NCI-H345 treated with DMSO at 0.1 percent for 48 hours (cell line): ENCODE measurements at regions not wholly inside any gene's neighbourhood (a gene's known extent, or its start where the extent isn't known, plus 50 kb on each side); places are given as distances from the start of the nearest gene placed in this dataset.

Experiments used
- DNase-seq: peaks from one replicate; lab custom pipeline; 2025; ENCODE audit not compliant: unreplicated experiment; lab: John Stamatoyannopoulos, UW

DNA sequence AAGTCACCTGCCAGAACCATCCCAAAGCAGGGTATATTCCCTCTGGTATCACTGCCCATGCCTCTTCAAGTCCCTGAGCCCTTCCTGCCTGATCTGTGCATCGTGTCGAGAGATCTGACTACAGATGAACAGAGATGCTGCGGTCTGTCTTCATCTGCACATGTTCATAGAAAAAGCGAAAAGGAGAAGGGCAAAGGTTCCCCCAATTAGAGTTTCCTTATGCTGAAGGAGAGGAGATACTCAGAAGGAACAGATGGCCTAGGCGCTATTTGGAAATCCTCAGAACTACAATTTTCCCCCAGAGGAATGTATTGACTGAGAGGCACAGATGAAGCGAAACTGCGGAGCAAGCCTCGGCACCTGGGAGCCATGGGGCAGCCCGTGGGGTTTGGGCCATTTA, 170.9 kb downstream of the SEC61B start:
- no peak for DNase-seq

DNA sequence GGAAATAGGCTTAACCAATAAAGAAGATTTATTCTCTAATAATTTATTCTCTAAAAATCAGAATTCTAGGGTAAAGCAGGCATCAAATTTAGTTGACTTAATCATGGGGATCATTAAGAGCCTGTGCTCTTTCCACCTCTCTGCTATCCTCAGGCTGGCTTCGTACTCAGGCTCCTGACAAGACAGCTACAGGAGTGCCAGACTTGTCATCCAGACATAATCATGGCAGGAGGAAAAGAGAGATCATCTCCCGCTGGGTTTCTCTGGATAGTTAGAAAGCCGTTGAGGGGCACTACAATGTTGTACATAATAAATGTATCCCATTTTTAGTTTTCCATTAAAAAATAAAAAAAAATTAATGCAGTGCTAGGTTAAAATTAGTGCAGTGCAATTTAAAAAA, 171.9 kb downstream of the SEC61B start:
- DNase-seq: no peak

DNA sequence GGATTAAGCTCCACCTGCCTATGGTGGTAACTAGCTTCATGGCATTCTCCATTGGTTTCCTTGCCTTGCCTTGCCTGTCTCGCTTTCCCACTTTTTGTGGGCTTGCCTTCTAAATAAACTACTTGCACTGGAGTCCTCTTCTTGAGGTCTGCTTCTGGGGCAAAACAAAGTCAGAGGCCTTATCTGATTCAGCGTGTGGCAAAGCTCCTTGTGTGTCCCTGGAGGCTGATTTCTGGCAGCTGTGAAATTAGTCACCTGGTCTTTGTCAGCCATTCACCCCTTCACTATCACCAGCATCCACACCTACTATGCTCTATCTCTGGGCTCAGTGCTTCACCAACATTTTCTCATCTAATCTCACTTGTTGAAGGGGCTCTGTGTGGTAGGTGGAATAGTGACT, 176.2 kb downstream of the SEC61B start:
- DNase-seq: no peak

DNA sequence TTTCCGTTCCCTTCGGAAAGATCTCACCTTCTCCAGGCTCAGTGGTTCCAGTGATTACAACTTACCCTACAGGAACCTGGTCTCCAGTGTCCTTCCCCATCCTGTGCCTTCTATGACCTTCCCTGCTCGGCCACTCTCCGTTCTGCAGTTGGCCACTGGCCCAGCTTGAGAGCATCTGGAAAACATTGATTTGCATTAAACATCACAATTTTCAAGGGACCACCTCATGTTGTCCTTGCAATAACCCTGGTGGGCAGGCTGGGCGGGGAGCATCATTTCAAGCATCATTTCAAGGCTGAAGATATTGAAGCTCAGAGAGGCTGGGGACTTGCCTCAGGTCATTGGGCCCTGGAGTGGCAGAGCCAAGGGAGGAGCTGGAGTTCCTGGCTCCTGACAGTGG, 177.4 kb downstream of the SEC61B start:
- no peak for DNase-seq

DNA sequence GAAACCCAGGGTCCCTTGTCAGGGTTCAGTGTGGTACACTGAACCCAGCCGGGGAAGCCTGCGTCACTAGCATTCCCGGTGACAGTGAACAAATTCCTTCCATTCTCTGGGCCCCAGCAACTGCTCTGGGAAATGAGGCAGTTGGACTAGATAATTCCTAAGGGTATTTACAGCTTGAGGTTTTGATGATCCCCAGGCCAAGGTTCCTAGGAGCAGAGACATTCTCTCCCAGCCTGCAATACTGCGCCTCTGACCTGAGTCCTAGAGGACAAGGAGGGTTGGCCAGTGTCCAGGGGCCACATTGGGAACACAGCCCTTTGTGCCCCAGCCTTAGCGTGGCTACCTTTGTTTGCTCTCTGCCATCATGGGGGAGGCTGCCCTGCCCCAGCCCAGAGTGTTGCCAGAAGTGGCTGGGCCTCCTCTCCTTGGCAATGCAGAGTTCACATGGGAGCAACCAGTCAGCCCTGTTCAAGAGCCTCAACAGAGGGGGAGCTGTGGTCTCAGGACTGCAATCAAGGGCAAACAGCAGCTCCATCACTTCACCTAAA, 178.2 kb downstream of the SEC61B start:
- DNase-seq: no peak

DNA sequence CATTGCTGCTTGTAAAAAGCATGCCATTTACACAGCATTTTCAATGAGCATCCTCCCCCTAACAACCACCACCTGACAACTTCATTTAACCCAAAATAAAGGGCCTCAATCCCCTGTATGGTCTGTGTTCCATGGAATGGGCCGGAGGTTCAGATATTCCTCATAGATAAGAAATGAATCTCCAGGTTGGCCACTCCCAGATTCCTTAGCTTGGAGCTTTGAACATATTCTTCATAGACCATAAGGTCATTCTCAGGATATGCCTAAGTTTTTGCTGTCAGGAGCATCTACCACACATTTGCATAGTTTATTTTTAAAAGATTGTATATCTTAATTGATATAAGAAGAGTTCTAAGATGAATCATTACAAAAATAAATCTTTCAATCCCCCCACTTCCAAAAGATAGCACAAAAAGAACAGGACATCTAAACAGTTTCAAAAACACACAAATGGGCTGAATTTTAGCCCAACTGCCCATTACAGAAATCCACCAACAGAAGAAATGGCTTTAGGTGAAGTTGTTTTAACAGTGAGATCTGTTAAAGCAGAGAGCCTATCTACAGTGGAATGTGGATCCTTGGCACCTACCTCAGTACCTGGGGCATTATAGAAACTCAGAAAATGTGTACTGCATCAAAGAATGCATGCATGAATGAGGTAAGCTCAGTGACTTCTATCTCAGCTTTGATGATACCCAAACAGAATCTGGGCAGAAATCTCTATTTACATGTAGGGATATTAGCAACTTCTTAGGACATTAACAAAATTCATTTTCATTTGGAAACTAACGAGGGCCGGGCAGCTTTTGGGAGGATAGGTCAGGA, 179.8 kb downstream of the SEC61B start:
- no peak for DNase-seq

DNA sequence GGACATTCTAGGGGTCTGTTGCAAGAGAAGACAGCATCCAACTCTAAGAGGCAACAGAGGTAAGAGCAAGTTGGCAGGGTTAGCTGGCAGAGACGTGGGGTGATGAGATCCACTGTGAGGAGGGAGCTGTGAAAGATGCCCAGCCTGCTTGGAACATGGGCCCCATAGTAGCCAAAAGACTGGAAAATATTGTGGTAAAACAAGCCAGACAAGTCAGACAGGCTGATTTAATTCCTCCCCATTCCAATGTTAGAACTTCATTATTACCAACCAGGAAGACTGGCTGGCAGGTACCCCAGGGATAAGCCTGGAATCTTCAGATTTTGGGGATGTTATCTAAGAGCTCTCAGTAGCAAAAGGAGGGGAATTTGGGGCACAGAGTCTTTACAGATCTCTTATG, 181.3 kb downstream of the SEC61B start:
- DNase-seq: no peak

DNA sequence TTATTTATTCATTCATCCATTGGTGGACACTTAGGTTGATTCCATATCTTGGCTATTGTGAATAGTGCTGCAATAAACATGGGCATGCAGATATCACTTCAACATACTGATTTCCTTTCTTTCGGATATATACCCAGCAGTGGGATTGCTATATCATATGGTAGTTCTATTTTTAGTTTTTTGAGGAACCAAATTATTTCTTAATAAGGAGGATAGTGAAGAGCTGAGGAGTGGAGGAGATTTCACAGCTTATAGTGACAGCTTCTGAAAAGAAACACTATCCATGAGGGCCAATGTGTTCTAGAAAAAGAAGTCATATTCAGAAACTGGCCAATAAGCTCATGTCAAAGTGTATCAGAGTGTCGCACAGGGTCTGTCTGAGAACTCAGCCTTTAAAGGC, 183.3 kb downstream of the SEC61B start:
- DNase-seq: no peak

DNA sequence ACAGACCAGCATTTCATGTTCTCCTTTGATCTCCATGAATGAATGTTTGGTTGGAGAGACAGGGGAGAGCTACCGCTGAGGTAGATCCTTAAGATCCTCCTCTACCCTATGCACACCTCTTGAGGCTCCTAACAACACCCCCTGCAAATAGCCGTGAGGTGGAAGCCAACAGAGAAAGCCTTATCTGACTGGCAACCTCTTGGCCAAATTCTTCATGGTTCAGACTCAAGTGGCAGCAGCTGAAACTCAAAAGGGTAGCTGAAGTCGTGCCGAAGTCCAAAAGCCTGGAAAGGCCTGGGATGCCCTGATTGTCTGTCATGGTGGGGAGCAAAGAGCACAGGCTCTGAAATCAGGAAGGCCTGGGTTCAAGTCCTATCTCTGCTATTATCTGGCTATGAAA, 184.9 kb downstream of the SEC61B start:
- no peak for DNase-seq

DNA sequence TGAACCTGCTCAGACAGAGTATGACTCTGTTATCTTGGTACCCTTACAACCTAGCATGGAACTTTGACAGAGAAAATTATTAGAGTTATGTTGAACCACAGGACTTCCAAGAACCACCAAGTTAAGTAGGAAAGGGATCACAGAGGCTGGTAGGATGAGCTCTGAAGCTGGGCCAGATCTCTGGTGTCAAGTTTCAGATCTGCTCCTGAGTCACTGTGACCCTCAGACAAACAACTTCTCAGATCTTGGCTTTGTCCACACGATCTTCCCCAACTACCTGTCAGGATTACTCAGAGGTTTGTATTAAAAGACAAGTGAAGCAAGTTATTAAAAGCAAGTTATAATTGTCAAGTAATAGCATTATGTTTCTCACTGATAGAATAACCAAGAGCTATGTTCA, 189.0 kb downstream of the SEC61B start:
- no peak for DNase-seq

DNA sequence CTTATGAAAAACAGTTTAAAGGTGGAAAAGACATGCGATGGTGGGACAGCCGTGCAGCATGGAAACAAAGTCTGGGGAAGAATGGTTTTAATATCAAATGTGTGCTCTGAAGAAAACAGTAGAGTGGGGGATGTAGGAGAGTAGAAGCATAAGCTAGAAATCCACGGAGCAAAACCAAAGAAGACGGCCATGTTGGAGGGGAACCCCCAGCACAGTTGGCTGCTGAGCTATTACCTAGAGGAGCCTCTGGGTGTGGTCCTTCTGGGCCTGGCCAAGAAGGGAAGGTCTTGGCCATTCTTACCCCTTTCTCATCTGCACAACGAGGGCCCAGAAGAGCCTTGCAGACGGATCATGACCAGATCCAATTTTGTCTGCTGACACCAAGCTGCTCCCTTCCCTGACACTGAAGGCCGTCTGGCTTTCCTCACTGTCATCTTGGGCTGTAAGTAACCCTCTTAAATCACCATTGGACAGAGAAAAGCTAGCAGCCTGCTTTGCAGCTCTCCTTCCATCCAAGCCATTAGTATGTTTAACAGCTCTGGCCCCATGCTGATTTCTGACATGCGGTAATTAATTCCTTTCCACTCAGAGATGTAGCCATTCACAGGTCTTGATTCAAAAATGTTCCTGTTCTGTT, 189.5 kb downstream of the SEC61B start:
- DNase-seq: no peak

DNA sequence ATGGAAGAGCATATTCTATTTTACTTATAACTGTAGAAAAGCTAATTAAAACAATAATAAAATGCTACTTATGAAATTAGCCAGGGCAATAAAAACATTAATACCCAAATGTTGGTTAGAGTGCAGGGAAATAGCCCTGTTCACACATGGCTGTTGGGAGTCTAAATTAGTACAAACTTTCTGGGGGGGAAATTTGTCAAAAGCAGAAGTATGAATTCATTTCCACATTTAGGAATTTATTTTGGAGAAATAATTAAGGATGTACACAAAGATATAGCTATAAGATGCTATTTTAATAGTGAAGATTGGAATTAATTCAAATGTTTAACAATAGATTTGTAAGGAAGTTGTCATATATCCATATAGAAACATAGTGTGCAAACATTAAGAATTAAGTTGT, 190.5 kb downstream of the SEC61B start:
- DNase-seq: no peak

DNA sequence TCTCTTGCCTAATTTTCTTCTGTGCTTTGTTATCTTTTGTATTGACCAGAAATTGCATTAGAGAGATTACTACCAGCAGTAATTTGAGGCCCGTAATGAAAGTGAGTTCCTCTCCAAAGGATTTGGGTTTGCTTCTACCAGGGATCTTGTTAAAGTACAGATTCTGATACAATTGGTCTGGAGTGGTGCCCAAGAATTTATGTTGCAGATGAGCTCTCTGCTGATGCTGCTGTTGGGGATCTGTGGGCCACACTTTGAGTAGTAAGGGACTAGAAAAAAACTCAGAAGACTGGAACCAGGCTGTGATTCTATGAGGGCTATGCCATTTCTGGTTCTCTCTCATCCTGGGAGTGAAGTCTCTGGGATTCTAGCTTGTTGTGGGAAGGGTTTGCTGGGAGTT, 192.2 kb downstream of the SEC61B start:
- no peak for DNase-seq

DNA sequence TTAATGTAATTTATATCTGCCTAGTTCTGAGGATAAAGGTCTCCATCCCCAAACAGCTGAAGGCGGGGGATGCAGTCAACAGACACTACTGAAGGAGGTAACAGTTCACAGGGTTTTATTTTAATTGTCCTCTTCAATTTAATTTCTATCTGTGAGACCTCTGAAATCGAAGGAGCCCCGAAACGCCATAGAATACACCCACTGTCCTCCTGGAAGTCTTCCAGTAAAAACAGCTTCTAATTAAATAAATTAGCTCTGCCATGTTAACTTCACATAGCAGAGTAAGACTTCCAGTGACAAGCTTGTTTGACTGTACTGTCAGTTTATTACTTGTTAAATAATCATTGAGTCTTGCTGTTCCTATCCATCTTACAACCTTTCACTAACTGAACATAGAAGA, 193.5 kb downstream of the SEC61B start:
- DNase-seq: no peak

DNA sequence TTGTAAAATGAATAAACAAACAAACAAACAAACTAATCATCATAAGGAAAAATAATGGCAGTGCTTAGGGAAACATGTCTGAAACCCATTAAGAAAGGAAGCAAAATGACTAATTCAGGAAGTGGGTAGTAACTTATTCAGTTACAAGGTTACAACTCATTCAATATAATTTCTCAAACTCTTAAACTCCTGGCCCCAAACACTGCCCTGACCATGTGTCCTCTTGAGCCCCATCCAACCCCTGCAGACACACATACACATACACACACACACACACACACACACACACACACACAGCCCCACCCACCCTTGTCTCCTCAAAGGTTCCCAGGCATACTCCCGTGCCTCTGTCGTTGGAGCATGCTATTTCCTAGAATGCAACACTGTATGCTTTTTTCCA, 193.9 kb downstream of the SEC61B start:
- DNase-seq: no peak

DNA sequence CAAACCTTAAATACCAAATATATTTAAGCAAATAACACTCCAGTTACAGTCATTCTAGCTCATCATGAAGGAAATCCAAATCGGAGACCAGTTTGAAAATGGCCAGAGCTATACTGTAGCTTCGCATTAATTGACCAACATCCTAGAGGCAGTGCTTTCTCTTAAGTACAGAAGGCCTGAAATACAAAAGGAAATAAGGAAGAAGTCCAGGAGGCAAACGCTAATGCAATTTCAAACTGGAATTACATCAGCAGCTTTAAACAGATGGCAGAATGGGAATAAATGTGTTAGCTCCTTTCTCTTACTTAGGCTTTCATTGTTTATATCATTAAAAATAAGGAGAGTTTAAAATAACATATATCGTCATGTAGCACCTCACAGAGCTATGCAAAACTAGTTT, 197.0 kb downstream of the SEC61B start:
- no peak for DNase-seq

DNA sequence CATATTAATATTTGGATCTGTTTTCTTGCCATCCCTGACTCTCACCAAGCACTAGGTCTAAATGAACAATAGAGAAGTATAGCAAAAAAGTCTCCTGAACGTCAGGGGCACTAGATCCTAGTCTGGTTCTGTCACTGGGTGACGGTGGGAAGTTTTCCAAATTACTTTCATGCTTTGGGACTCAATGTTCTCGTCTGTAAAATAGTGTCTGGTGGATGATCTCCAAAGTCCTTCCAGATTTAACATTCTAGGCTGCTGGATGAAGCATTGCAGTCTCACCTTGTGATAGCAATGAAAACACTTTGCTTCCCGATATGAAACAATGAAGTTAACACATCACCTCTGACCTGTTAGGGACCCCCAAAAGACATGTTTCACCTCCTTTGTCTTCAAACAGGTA, 199.3 kb downstream of the SEC61B start:
- DNase-seq: no peak

DNA sequence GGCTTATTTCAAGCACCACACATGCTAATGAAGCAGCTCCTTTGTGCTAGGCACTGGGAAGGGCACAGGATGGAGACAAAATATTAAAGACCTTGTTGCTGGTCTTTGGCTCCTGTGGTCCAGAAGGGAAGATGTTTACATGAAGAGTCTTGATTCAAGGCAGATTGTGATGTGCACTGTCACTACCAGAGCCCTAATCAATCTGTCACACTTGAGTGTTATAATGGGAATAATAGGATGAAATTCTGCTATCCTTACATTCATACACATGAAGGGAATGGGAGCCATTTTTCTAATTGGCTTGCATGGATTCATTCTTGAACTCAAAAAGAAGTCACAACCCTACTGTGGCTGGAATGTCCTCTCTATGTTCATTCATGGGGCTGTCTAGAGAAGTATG, 203.0 kb downstream of the SEC61B start:
- DNase-seq: no peak

DNA sequence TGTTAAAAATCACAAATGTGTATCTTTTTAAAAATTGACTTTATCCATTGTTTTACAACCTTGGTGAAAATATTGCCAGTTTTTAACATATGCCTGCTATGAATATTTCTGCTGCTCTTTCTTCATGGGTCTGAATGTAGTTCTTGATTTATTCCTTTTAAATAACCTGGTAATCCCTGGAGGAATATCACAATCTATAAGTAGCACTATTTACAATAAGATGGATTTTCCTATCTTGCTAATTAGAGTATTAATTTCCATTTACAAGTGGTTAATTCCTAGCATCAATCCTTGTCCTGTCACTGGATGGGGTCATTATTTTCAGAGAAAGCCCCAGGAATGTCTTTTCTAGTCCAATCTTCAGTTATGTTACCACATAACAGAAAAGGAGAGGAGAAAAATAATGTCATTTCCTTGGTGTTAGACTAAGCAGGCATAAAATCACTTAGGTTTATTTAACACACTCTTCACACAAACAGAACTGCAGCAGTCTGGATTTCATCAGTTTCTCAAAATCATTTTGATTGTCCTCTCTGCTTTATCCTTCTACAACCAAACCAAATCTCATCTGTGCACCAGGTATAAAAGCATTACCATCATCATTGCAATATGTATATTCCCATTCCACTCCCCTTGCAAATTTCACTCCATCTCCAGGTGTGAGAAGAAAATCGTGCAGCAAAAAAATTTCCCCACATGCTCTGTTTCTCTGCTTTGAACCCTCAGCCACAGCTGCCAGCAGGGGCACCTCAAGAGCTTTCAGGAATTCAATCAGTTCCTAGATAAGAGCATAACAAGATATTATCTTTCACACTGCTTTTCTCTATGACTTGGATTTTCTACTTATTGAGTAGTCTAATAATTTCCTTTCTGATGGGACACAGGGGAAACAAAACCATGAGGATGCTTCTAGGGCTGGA, 204.1 kb downstream of the SEC61B start:
- no peak for DNase-seq

DNA sequence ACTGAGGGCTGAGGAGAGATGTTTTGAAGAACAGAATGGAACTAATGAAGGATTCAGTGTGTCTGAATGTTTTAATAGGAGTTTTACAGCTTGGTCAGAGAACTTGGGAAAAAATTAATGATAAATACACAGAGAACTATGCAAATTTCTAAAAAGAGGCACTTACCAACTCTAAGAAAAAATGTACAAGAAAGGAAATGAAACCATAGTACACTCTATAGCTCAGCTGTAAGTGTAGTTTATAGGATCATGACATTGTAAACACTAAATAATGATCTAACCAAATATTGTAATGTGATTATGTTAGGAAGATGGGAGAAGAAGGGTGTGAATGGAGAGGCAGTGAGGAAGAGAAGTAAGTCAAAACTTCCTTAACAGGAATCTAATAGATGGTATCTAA, 205.2 kb downstream of the SEC61B start:
- DNase-seq: no peak

DNA sequence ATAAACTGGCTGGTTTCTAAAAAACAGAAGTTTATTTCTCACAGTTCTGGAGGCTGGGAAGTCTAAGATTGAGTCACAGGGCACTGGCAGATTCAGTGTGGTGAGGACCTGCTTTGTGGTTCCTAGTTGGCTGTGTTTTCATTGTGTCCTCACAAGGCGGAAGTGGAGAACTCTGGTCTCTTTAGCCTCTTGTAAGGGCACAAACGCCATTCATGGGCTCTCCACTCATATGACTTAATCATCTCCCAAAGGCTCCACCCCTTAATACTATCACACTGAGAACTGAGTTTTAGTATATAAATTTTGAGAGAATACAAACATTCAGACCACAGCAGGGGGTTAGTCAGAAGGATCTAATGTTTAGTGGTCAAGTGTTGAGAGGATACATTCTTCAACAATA, 208.2 kb downstream of the SEC61B start:
- DNase-seq: no peak

DNA sequence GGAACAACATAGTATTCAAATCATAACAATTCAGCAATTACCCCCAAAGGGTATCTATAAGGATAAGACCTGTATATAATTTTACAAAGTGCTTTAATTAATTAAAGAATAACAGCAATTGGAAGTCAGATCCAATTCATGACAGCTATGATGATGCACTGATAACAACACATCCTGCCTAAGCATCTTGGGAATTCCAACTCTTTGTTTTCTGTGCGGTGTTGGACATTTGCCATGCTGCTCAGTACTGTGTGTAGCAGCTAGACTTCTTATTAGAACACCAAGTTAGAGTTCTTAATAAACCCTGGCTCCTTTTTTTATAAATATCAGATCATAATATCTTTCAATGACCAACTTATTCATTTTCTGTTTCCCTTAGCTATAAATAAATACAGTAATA, 209.0 kb downstream of the SEC61B start:
- DNase-seq: no peak
